ENCODE measurements at regions not wholly inside any gene's neighbourhood (a gene's known extent, or its start where the extent isn't known, plus 50 kb on each side); places are given as distances from the start of the nearest gene placed in this dataset.

GRCh38 chr4:45327544-45327943 is 601.2 kb upstream of the GNPDA2 start:
- H3K4me3 ChIP-seq (ENCODE audit: low read depth, low read length), result no peak overlapping the region
- no peak for TF ChIP-seq CTCF (IDR thresholded peaks at IDR 0.05; ENCODE audit: borderline replicate concordance, insufficient read depth, low read depth, low read length)

- TF ChIP-seq CTCF (IDR thresholded peaks at IDR 0.05; ENCODE audit: borderline replicate concordance, insufficient read depth, low read depth, low read length), result no peak
- H3K4me3 ChIP-seq (ENCODE audit: low read depth, low read length), result no peak overlapping the region
Measured at GRCh38 chr4:45324455-45325417, 598.4 kb upstream of the GNPDA2 start.

GRCh38 chr4:45323453-45324058 is 597.2 kb upstream of the GNPDA2 start:
- H3K4me3 ChIP-seq (ENCODE audit: low read depth, low read length), result no peak overlapping the region
- no peak for TF ChIP-seq CTCF (IDR thresholded peaks at IDR 0.05; ENCODE audit: borderline replicate concordance, insufficient read depth, low read depth, low read length)

- TF ChIP-seq CTCF (IDR thresholded peaks at IDR 0.05; ENCODE audit: borderline replicate concordance, insufficient read depth, low read depth, low read length), result no peak
- no peak overlapping the region for H3K4me3 ChIP-seq (ENCODE audit: low read depth, low read length)
Measured at GRCh38 chr4:45317739-45318138, 591.4 kb upstream of the GNPDA2 start.

- TF ChIP-seq CTCF (IDR thresholded peaks at IDR 0.05; ENCODE audit: borderline replicate concordance, insufficient read depth, low read depth, low read length), result no peak
- no peak overlapping the region for H3K4me3 ChIP-seq (ENCODE audit: low read depth, low read length)
Measured at GRCh38 chr4:45317276-45317675, 590.9 kb upstream of the GNPDA2 start.

- no peak for TF ChIP-seq CTCF (IDR thresholded peaks at IDR 0.05; ENCODE audit: borderline replicate concordance, insufficient read depth, low read depth, low read length)
- H3K4me3 ChIP-seq (ENCODE audit: low read depth, low read length), result no peak overlapping the region
Measured at GRCh38 chr4:45316257-45316656, 589.9 kb upstream of the GNPDA2 start.
